ENCODE measurements at regions not wholly inside any gene's neighbourhood (a gene's known extent, or its start where the extent isn't known, plus 50 kb on each side); places are given as distances from the start of the nearest gene placed in this dataset.

- H3K36me3 Mint-ChIP-seq (ENCODE audit: low read depth), result peaks cover 5% of the 10 kb centered on the region; the same call in 1 of the 2 replicates
- H3K4me1 Mint-ChIP-seq (ENCODE audit: low read depth), result no peaks in the 10 kb centered on the region
- TF ChIP-seq CTCF (IDR thresholded peaks at IDR 0.05), result no peak
- no peaks in the 10 kb centered on the region; the same call in 1 of the 2 replicates for H3K27me3 Mint-ChIP-seq (ENCODE audit: insufficient read depth)
- H3K9me3 Mint-ChIP-seq, result peaks cover 33% of the 10 kb centered on the region
- H3K4me3 Mint-ChIP-seq, result no peak overlapping the region
- DNase-seq, result no peak
- H3K27ac Mint-ChIP-seq, result no peak overlapping the region
These were observed 1194.9 kb downstream of the BRD1 start for GRCh38 chr22:48632646-48633246.

DNA sequence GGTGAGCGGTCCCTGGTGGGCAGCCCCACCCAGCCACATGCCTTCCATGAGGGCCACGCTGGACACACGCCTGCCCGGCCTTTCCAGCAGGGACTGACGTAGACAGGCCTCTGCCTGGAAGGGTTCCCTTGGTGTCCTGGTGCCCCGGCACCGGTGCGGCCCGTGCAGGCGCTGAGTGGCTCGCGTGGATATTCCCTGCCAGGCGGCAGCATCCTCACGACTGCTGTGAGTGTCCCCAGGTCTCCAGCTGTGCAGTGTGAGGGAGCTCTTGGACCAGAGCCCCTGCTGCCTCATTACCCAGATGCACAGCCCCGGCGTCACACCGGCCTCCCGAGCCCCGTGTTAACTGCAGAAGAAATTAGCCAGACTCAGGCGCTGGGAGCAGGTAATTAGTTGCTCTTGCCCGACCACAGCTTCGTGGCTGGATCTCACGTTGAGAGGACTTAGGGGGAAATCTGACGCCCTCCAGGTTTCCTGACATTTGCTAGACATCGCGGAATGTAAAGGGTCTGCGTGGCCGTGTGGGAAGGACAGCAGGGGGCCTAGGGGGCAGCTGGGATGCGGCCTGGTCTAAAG is 1196.3 kb downstream of the BRD1 start:
- Mint-ChIP-seq H3K4me1 (ENCODE audit: low read depth) (no peaks in the 10 kb centered on the region), H3K9me3 (peaks cover 28% of the 10 kb centered on the region), H3K27me3 (ENCODE audit: insufficient read depth) (peaks cover 3% of the 10 kb centered on the region; the same call in 1 of the 2 replicates), H3K27ac (no peak overlapping the region), H3K36me3 (ENCODE audit: low read depth) (peaks cover 5% of the 10 kb centered on the region; the same call in 1 of the 2 replicates), H3K4me3 (no peak overlapping the region)
- no peak for DNase-seq
- no peak for TF ChIP-seq CTCF (IDR thresholded peaks at IDR 0.05)

- no peak overlapping the region for H3K27ac Mint-ChIP-seq
- H3K9me3 Mint-ChIP-seq, result peaks cover 28% of the 10 kb centered on the region
- H3K27me3 Mint-ChIP-seq (ENCODE audit: insufficient read depth), result peaks cover 3% of the 10 kb centered on the region; the same call in 1 of the 2 replicates
- no peaks in the 10 kb centered on the region for H3K4me1 Mint-ChIP-seq (ENCODE audit: low read depth)
- no peak for DNase-seq
- peaks cover 5% of the 10 kb centered on the region; the same call in 1 of the 2 replicates for H3K36me3 Mint-ChIP-seq (ENCODE audit: low read depth)
- H3K4me3 Mint-ChIP-seq, result no peak overlapping the region
- no peak for TF ChIP-seq CTCF (IDR thresholded peaks at IDR 0.05)
These were observed 1196.8 kb downstream of the BRD1 start for GRCh38 chr22:48630848-48631247.

GRCh38 chr22:48630433-48630754 is 1197.3 kb downstream of the BRD1 start:
- Mint-ChIP-seq H3K36me3 (ENCODE audit: low read depth) (peaks cover 5% of the 10 kb centered on the region; the same call in 1 of the 2 replicates), H3K27me3 (ENCODE audit: insufficient read depth) (peaks cover 3% of the 10 kb centered on the region; the same call in 1 of the 2 replicates), H3K4me1 (ENCODE audit: low read depth) (no peaks in the 10 kb centered on the region), H3K9me3 (peaks cover 28% of the 10 kb centered on the region), H3K27ac (no peak overlapping the region), H3K4me3 (no peak overlapping the region)
- TF ChIP-seq CTCF (IDR thresholded peaks at IDR 0.05), result no peak
- DNase-seq, result no peak

DNA sequence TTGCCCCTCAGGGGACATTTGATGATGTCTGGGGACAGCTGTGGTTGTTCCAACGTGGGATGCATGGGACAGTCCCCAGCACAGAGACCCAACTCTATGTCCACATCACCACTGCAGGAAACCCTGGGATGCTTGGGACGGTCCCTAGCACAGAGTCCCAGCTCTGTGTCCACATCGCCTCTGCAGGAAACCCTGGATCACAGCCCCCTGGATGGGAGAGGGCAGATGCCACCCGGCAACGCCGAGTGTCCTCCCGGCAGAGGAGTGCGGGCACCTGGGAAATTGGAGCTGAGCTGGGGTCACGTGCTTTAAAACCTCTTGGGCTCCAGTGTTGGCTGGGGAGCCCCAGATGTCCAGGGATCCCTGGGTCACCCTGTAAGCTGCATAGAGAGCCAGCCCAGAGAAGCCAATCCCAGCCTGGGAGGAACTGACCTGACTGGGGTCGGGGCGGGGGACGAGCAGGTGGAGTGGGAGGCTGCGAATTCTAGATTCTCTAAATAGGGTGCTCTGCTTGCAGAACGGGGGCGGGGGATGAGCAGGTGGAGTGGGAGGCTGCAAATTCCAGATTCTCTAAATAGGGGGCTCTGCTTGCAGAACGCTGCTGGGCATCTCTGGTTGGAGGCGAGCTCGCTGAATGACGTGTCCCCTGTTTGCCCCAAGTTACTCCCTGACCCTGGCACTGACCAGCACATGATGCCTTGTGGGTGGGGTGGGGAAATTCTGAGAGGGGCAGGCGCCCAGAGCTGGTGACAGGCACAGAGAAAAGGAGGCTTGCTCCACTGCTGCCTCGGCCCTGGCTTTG is 1197.8 kb downstream of the BRD1 start:
- TF ChIP-seq CTCF (IDR thresholded peaks at IDR 0.05), result no peak
- Mint-ChIP-seq H3K4me1 (ENCODE audit: low read depth) (no peaks in the 10 kb centered on the region), H3K27ac (no peak overlapping the region), H3K9me3 (peaks cover 33% of the 10 kb centered on the region), H3K36me3 (ENCODE audit: low read depth) (peaks cover 5% of the 10 kb centered on the region; the same call in 1 of the 2 replicates), H3K4me3 (no peak overlapping the region), H3K27me3 (ENCODE audit: insufficient read depth) (peaks cover 3% of the 10 kb centered on the region; the same call in 1 of the 2 replicates)
- DNase-seq, result no peak
